Fibroblast of lung (primary cell): ENCODE measurements at regions not wholly inside any gene's neighbourhood (a gene's known extent, or its start where the extent isn't known, plus 50 kb on each side); places are given as distances from the start of the nearest gene placed in this dataset.
A peak's percentile ranks its signal among the peaks of the same experiment; 100 is the strongest.

Experiments
- DNase-seq, 2 donors: peaks; one replicate each; pipeline versions ENCODE4 v3.0.0 to v3.0.0-alpha.2; 2010; ENCODE audit warnings: low read depth in 2 of 2
- H2AFZ ChIP-seq: 2 replicates; pipeline ENCODE4 v1.5.1; 2012; ENCODE audit warnings: low read length, control low read depth, inconsistent platforms
- H3K27ac ChIP-seq: 2 replicates; pipeline ENCODE4 v1.5.1; 2011; ENCODE audit warnings: low read length, control low read depth; ENCODE audit not compliant: insufficient read depth
- H3K27me3 ChIP-seq: 2 replicates; pipeline ENCODE4 v1.5.1; 2011; ENCODE audit warnings: mild to moderate bottlenecking, low read length; ENCODE audit not compliant: control insufficient read depth, insufficient read depth
- H3K36me3 ChIP-seq: 2 replicates; pipeline ENCODE4 v1.5.1; 2011; ENCODE audit warnings: low read length; ENCODE audit not compliant: control insufficient read depth, insufficient read depth
- H3K4me1 ChIP-seq: 2 replicates; pipeline ENCODE4 v1.5.1; 2011; ENCODE audit warnings: low read length; ENCODE audit not compliant: control insufficient read depth, insufficient read depth; ENCODE audit errors: extremely low read depth
- H3K4me2 ChIP-seq: 2 replicates; pipeline ENCODE4 v1.5.1; 2011; ENCODE audit warnings: low read length, control low read depth; ENCODE audit not compliant: insufficient read depth; ENCODE audit errors: extremely low read depth
- H3K4me3 ChIP-seq, 4 experiments: fragments of 200-600 bp in 1 of 4; sonication (generic) in 1 of 4; replicated peaks in 1 of 4; 2 replicates each; pipeline ENCODE4 v1.5.1; 2011 to 2016; ENCODE audit warnings: low read length in 4 of 4, low read depth in 3 of 4, mild to moderate bottlenecking in 3 of 4, control low read depth in 2 of 4, inconsistent platforms in 1 of 4, mixed read lengths in 1 of 4; ENCODE audit not compliant: insufficient read depth in 1 of 4; ENCODE audit errors: control extremely low read depth in 1 of 4
- H3K79me2 ChIP-seq: 2 replicates; pipeline ENCODE4 v1.5.1; 2012; ENCODE audit warnings: mild to moderate bottlenecking, low read length, inconsistent platforms; ENCODE audit not compliant: control insufficient read depth, insufficient read depth
- H3K9ac ChIP-seq: 2 replicates; pipeline ENCODE4 v1.5.1; 2011; ENCODE audit warnings: mild to moderate bottlenecking, low read length, control low read depth; ENCODE audit not compliant: insufficient read depth
- H3K9me3 ChIP-seq: 2 replicates; pipeline ENCODE4 v1.5.1; 2012; ENCODE audit warnings: low read depth, low read length; ENCODE audit not compliant: control insufficient read depth, insufficient read depth
- H4K20me1 ChIP-seq: 2 replicates; pipeline ENCODE4 v1.5.1; 2011; ENCODE audit warnings: low read length; ENCODE audit not compliant: control insufficient read depth, insufficient read depth; ENCODE audit errors: extremely low read depth
- EZH2 ChIP-seq: IDR thresholded peaks from 2 replicates; pipeline ENCODE4 v1.5.1; 2012; ENCODE audit warnings: low read length, control low read depth, mild to moderate bottlenecking; ENCODE audit errors: missing control alignments
- TF ChIP-seq, protein P1 (sequence below), 2 donors: IDR thresholded peaks in 1 of 2; conservative IDR thresholded peaks in 1 of 2; 1 replicate in 1 of 2; 2 replicates in 1 of 2; pipeline ENCODE4 v1.5.1; 2011 to 2012; ENCODE audit warnings: low read length in 2 of 2, control low read depth in 1 of 2, inconsistent platforms in 1 of 2, low read depth in 1 of 2, mild to moderate bottlenecking in 1 of 2

DNA sequence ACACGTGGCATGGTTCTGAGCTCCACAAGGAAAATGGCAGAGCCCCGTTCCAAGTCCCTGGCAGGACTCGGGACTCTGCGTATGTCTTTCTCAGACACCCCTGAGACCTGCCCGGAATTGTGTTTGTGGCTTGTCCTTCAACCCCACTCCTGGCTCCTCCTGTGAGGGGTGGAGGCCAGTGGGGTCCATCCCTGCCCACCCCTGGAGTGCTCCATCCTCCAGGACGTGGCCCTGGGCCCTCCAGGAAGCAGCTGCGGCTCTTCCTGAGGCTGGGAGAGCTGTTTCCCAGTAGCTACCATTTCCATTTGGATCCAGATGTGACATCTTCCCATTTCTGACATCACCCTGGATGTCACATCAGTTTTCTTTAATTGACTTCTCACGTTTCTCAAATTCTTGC is 118.7 kb upstream of the C1QTNF9B start:
- no peak for DNase-seq
- H3K4me2 ChIP-seq: no peak overlapping the region
- TF ChIP-seq EZH2: no peak
- TF ChIP-seq, protein P1, sequence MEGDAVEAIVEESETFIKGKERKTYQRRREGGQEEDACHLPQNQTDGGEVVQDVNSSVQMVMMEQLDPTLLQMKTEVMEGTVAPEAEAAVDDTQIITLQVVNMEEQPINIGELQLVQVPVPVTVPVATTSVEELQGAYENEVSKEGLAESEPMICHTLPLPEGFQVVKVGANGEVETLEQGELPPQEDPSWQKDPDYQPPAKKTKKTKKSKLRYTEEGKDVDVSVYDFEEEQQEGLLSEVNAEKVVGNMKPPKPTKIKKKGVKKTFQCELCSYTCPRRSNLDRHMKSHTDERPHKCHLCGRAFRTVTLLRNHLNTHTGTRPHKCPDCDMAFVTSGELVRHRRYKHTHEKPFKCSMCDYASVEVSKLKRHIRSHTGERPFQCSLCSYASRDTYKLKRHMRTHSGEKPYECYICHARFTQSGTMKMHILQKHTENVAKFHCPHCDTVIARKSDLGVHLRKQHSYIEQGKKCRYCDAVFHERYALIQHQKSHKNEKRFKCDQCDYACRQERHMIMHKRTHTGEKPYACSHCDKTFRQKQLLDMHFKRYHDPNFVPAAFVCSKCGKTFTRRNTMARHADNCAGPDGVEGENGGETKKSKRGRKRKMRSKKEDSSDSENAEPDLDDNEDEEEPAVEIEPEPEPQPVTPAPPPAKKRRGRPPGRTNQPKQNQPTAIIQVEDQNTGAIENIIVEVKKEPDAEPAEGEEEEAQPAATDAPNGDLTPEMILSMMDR (conservative IDR thresholded peaks at IDR 0.05 in 1 of 2, IDR thresholded peaks at IDR 0.05 in 1 of 2; ENCODE audit: low read depth in 1 of 2, low read length in 2 of 2): no peak

DNA sequence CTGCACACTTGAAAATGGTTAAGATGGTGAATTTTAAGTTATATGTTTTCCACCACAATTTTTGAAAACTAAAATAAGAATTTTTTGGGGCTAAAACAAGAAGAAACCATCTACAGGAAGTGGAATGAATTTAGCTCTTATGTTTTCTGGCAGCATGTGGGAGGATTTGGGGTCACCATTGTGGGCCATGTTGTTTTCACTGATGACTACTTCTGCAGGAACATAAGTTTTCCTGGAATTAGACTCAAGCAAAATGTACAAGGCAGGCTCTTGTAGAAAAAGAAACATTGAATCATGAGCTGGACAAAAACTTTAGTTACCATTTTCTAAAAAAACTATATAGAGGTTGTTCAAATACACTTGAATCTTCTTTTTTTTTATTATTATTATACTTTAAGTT is 125.3 kb upstream of the C1QTNF9B start:
- peak in 1 of 2 donors; percentile 47 for DNase-seq
- Histone ChIP-seq H3K36me3 (no peaks in the 10 kb centered on the region), H3K79me2 (no peaks in the 10 kb centered on the region), H3K4me1 (no peaks in the 10 kb centered on the region), H3K27ac (no peak overlapping the region), H3K9ac (no peak overlapping the region), H4K20me1 (no peaks in the 10 kb centered on the region), H3K27me3 (no peaks in the 10 kb centered on the region), H3K4me2 (no peak overlapping the region), H3K4me3 (no peak overlapping the region), H3K9me3 (no peaks in the 10 kb centered on the region), H2AFZ (no peak overlapping the region)
- TF ChIP-seq, protein P1 (conservative IDR thresholded peaks at IDR 0.05 in 1 of 2, IDR thresholded peaks at IDR 0.05 in 1 of 2; ENCODE audit: low read depth in 1 of 2, low read length in 2 of 2): no peak
- TF ChIP-seq EZH2: no peak

More for the DNA sequence above, 118.7 kb upstream of the C1QTNF9B start:
- H3K36me3 ChIP-seq: no peaks in the 10 kb centered on the region
- H3K4me1 ChIP-seq: no peaks in the 10 kb centered on the region
- no peak overlapping the region for H3K27ac ChIP-seq
- H3K4me3 ChIP-seq: no peak overlapping the region
- H3K79me2 ChIP-seq: no peaks in the 10 kb centered on the region
- H2AFZ ChIP-seq: no peak overlapping the region
- H4K20me1 ChIP-seq: no peaks in the 10 kb centered on the region
- no peak overlapping the region for H3K9ac ChIP-seq
- H3K9me3 ChIP-seq: no peaks in the 10 kb centered on the region
- H3K27me3 ChIP-seq: no peaks in the 10 kb centered on the region

- H2AFZ ChIP-seq: no peak overlapping the region
- H3K79me2 ChIP-seq: no peaks in the 10 kb centered on the region
- TF ChIP-seq, protein P1 (conservative IDR thresholded peaks at IDR 0.05 in 1 of 2, IDR thresholded peaks at IDR 0.05 in 1 of 2; ENCODE audit: low read depth in 1 of 2, low read length in 2 of 2): no peak
- TF ChIP-seq EZH2: no peak
- H3K4me2 ChIP-seq: no peak overlapping the region
- no peak overlapping the region for H3K4me3 ChIP-seq
- H3K27me3 ChIP-seq: no peaks in the 10 kb centered on the region
- no peak for DNase-seq
- no peak overlapping the region for H3K9ac ChIP-seq
- no peaks in the 10 kb centered on the region for H3K36me3 ChIP-seq
- no peak overlapping the region for H3K27ac ChIP-seq
- no peaks in the 10 kb centered on the region for H3K9me3 ChIP-seq
- H4K20me1 ChIP-seq: no peaks in the 10 kb centered on the region
- H3K4me1 ChIP-seq: no peaks in the 10 kb centered on the region
Observed at GRCh38 chr13:24023073-24023472, 125.8 kb upstream of the C1QTNF9B start.
